Naive thymus-derived CD8-positive, alpha-beta T cell (primary cell): ENCODE measurements at regions not wholly inside any gene's neighbourhood (a gene's known extent, or its start where the extent isn't known, plus 50 kb on each side); places are given as distances from the start of the nearest gene placed in this dataset.

Experiments used
- ATAC-seq, 2 donors: fragments of 150-1000 bp; cut with Tn5 transposase in 1 of 2; sonication (Bioruptor Pico), chemical (Tn5 transposase) in 1 of 2; 1 replicate in 1 of 2; 2 replicates in 1 of 2; pipeline ENCODE4 v1.10.0; 2021; ENCODE audit warnings: mild to moderate bottlenecking in 2 of 2, moderate library complexity in 2 of 2
- POLR2A ChIA-PET: fragments of 350-600 bp; sonication (Branson Sonifier 250); formaldehyde crosslinking; loops from one replicate; lab custom pipeline; 2021; ENCODE audit warnings: antibody characterized with exemption; lab: Charles Lee
- DNase-seq, 10 donors: peaks; one replicate each; pipeline versions ENCODE4 v3.0.0 to v3.0.0-alpha.2; 2020 to 2022
- H3K27ac Mint-ChIP-seq, 10 donors: one replicate each; pipeline ENCODE4 v1.8.0; 2020 to 2022; ENCODE audit warnings: mild to moderate bottlenecking in 10 of 10, mixed read lengths in 10 of 10, moderate library complexity in 4 of 10, inconsistent platforms in 1 of 10
- H3K27me3 Mint-ChIP-seq, 5 donors: one replicate each; pipeline ENCODE4 v1.8.0; 2021 to 2022; ENCODE audit warnings: mixed read lengths in 5 of 5
- H3K36me3 Mint-ChIP-seq, 3 donors: one replicate each; pipeline ENCODE4 v1.8.0; 2020 to 2022; ENCODE audit warnings: mixed read lengths in 3 of 3, mild to moderate bottlenecking in 2 of 3, inconsistent platforms in 1 of 3
- H3K4me1 Mint-ChIP-seq, 4 donors: one replicate each; pipeline ENCODE4 v1.8.0; 2021 to 2022; ENCODE audit warnings: mixed read lengths in 4 of 4
- H3K4me3 Mint-ChIP-seq, 10 donors: one replicate each; pipeline ENCODE4 v1.8.0; 2020 to 2022; ENCODE audit warnings: mild to moderate bottlenecking in 10 of 10, mixed read lengths in 10 of 10, moderate library complexity in 6 of 10, inconsistent platforms in 1 of 10
- H3K9me3 Mint-ChIP-seq, 9 donors: one replicate each; pipeline ENCODE4 v1.8.0; 2020 to 2022; ENCODE audit warnings: mixed read lengths in 9 of 9, mild to moderate bottlenecking in 3 of 9, inconsistent platforms in 1 of 9, moderate library complexity in 1 of 9

DNA sequence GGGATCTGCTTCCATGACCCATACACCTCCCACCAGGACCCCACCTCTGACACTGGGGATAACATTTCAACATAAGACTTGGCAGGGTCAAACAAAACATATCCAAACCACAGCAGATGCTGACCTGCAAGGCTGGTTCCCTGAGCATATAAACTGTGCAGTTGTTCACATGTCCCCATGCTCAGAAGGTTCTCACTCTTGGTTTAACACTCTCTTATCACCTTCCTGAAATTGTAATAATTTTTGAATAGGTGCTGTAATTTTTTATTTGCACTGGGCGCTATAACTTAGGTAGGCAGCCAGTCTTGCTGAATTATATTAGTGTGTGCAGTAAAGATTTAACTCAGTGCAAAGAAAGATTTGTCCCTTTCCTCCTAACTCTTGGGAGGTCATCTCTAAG lies 824.8 kb upstream of the SOX9 start:
- no peaks in the 10 kb centered on the region for H3K4me1 Mint-ChIP-seq
- no peaks in the 10 kb centered on the region for H3K27me3 Mint-ChIP-seq
- no peak overlapping the region for H3K27ac Mint-ChIP-seq
- H3K4me3 Mint-ChIP-seq = no peak overlapping the region
- H3K9me3 Mint-ChIP-seq = peaks cover 0 to 20% (median 7%) of the 10 kb centered on the region in 9 donors
- ATAC-seq = no peak
- no peaks in the 10 kb centered on the region for H3K36me3 Mint-ChIP-seq
- DNase-seq = no peak
- POLR2A ChIA-PET = no interaction called here

DNA sequence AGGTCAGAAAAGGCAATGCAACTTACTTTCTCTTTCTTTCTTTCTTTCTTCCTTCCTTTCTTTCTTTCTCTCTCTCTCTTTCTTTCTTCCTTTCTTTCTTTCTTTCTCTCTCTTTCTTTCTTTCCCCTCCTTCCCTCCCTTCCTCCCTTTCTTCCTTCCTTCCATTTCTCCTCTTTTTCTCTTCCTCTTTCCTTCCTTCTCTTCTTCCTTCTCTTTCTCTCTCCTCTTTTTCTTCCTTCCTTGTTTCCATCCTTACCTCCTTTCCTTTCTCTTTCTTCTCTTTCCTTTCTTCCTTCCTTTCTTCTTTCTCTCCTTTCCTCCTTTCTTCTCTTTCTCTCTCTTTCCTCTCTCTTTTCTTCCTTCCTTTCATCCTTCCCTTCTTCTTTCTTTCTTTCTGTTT lies 819.8 kb upstream of the SOX9 start:
- POLR2A ChIA-PET = no interaction called here
- H3K4me3 Mint-ChIP-seq = no peak overlapping the region
- peaks cover 0 to 14% (median 4%) of the 10 kb centered on the region in 3 donors for H3K36me3 Mint-ChIP-seq
- H3K27ac Mint-ChIP-seq = peak overlapping the region in 1 of 10 donors; percentile 55
- ATAC-seq = no peak
- H3K4me1 Mint-ChIP-seq = no peaks in the 10 kb centered on the region
- H3K27me3 Mint-ChIP-seq = peaks cover 0 to 3% (median 1%) of the 10 kb centered on the region in 5 donors
- peaks cover 8 to 34% (median 16%) of the 10 kb centered on the region in 9 donors for H3K9me3 Mint-ChIP-seq
- no peak for DNase-seq

DNA sequence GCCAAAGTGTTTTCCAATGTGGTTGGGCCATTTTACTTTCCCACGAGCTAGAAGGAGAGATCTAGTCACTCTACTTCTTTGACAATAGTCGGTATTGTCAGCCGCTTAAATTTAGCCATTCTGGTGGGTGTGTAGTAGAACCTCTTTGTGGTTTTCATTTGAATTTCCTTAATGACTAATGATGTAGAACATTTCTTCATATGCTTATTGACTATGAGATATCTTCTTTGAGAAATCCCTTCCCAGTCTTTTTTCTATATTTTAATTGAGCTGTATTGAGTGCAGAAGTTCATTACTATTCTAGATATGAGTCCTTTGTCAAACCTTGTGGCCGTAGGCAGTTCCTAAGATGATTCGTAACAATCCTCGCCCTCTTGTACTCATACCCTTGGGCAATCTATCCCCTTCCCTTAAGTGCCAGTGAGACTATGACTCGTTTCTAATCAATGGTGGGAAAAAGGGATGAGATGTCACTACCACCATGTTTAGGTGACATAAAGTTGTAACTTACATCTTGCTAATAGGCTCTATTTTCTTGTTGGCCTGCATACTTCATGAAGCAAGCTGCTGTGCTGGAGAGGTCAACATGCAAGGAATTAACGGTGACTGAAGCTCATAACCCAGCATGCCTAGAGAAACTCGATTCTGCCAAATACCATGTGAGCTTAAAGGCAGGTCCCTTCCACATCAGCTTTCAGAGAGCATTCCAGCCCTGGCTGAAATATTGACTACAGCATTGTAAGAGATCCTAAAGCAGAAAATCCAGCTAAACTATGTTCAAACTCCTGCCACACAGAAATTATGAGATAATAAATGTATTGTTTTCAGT lies 817.9 kb upstream of the SOX9 start:
- Mint-ChIP-seq H3K4me3 (no peak overlapping the region), H3K27ac (no peak overlapping the region), H3K27me3 (peaks cover 0 to 3% (median 1%) of the 10 kb centered on the region in 5 donors), H3K4me1 (no peaks in the 10 kb centered on the region), H3K36me3 (peaks cover 0 to 19% (median 4%) of the 10 kb centered on the region in 3 donors), H3K9me3 (peaks cover 11 to 43% (median 24%) of the 10 kb centered on the region in 9 donors)
- POLR2A ChIA-PET = no interaction called here
- no peak for DNase-seq
- no peak for ATAC-seq

DNA sequence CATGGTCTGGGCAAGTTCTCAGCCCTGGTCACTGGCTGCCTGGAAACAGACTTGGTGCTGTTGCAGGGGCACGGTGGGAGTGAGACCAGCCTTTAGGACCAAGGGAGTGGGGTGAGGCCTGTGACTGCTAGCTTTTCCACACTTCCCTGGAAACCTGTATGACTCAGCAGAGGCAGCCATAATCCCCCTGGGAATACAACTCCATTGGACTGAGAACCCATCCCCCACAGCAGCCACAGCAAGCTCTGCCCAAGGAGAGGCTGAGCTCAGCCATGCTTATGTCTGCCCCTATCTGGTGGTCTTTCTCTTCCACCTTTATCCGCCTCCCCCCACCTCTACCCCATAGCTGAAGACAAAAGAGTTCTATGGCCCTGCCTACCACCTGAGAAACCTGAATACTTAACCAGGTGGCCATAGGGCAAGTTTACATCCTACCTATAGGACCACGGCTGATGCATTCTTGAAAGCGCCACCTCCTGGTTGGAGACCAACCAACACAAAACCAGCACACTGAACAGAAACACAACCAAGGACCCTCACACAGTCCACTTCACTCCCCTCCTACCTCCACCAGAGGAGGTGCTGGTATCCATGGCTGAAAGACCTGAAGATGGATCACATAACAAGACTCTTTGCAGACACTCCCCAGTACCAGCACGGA lies 816.2 kb upstream of the SOX9 start:
- Mint-ChIP-seq H3K9me3 (peaks cover 11 to 46% (median 26%) of the 10 kb centered on the region in 9 donors), H3K27ac (no peak overlapping the region), H3K4me3 (no peak overlapping the region)

DNA sequence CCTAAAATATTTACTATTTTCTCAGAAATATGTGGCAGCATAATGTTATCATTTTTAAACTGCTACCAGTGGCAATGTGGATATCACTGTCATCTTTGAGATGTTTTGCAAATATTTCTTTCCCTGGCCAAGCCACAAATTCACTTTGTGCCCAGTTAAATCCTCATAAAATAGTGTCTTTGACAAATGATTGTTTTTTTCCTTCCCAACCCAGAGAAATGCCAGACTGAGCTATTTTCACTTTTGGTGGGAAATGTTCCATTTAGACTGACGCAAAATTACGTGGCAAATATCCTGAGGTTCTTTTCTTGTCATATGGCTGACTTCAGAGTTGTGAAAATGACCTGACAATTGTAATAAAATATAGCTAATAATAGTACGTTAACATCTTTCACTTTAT lies 807.0 kb upstream of the SOX9 start:
- ATAC-seq = no peak
- H3K27ac Mint-ChIP-seq = no peak overlapping the region
- H3K4me3 Mint-ChIP-seq = no peak overlapping the region
- POLR2A ChIA-PET = no interaction called here
- H3K36me3 Mint-ChIP-seq = no peaks in the 10 kb centered on the region
- no peak for DNase-seq
- H3K4me1 Mint-ChIP-seq = no peaks in the 10 kb centered on the region
- H3K27me3 Mint-ChIP-seq = no peaks in the 10 kb centered on the region
- H3K9me3 Mint-ChIP-seq = peaks cover 0 to 12% (median 2%) of the 10 kb centered on the region in 9 donors

More for the DNA sequence above, 816.2 kb upstream of the SOX9 start:
- H3K27me3 Mint-ChIP-seq = peaks cover 0 to 3% (median 1%) of the 10 kb centered on the region in 5 donors
- H3K36me3 Mint-ChIP-seq = peaks cover 0 to 19% (median 4%) of the 10 kb centered on the region in 3 donors
- H3K4me1 Mint-ChIP-seq = no peaks in the 10 kb centered on the region
- POLR2A ChIA-PET = no interaction called here
- ATAC-seq = no peak
- no peak for DNase-seq

DNA sequence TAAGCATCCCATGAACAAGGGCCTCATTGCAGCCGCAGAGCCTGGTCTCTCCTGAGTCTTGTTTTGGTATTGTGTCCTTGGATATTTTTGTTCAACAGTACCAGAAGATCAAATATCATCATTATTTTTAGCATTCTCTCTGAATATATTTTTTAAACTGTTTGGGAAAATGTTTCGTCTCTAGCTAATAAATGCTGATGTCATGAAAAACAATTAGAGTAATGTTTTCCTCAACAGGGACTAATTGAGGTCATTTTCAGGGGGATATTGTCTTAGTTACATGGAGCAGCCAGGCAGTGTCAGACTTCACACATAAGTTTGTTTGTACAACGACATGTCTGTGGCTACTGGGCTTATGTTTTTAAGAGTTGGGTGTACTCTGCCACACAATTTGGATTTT lies 805.3 kb upstream of the SOX9 start:
- no peaks in the 10 kb centered on the region for H3K27me3 Mint-ChIP-seq
- no peaks in the 10 kb centered on the region for H3K4me1 Mint-ChIP-seq
- no peak overlapping the region for H3K4me3 Mint-ChIP-seq
- DNase-seq (no peak), ATAC-seq (no peak)
- H3K9me3 Mint-ChIP-seq = peaks cover 0 to 10% (median 2%) of the 10 kb centered on the region in 9 donors
- POLR2A ChIA-PET = no interaction called here
- no peaks in the 10 kb centered on the region for H3K36me3 Mint-ChIP-seq
- H3K27ac Mint-ChIP-seq = no peak overlapping the region

DNA sequence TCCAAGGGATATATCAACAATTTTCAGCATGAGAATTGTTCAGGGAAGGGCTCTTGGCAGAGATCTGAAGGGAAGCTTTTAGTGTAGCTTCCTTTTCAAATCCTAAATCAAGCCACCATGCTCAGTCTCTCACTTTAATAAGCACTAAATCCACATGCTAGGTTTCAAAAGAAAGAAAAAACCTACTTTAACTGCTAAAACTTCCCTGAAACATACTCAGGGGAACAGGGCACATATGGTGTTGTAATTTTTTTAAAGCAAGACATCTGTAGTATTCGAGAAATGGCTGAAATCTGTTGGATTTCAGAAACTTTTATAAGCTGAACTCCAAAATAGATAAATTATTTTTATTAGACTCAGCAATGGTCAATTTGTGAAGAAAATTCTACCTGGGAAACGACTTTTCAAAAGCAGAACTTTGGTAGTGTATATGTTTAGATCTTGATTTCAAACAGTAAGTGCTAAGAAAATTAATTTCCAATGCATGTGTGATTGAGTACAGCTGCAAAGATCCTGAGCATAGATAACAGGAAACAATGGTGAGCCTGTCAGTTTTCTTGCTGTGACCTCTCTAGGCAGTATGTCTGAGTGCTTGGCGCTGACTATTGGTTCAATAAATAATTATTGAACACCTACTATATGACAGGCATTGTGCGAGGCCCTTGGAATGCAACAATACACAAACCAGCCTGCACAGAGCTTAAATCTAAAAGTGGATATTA lies 804.5 kb upstream of the SOX9 start:
- no peaks in the 10 kb centered on the region for H3K4me1 Mint-ChIP-seq
- POLR2A ChIA-PET = no interaction called here
- ATAC-seq = no peak
- peaks cover 0 to 13% (median 3%) of the 10 kb centered on the region in 9 donors for H3K9me3 Mint-ChIP-seq
- no peaks in the 10 kb centered on the region for H3K27me3 Mint-ChIP-seq
- no peak overlapping the region for H3K27ac Mint-ChIP-seq
- no peaks in the 10 kb centered on the region for H3K36me3 Mint-ChIP-seq
- no peak for DNase-seq
- no peak overlapping the region for H3K4me3 Mint-ChIP-seq

DNA sequence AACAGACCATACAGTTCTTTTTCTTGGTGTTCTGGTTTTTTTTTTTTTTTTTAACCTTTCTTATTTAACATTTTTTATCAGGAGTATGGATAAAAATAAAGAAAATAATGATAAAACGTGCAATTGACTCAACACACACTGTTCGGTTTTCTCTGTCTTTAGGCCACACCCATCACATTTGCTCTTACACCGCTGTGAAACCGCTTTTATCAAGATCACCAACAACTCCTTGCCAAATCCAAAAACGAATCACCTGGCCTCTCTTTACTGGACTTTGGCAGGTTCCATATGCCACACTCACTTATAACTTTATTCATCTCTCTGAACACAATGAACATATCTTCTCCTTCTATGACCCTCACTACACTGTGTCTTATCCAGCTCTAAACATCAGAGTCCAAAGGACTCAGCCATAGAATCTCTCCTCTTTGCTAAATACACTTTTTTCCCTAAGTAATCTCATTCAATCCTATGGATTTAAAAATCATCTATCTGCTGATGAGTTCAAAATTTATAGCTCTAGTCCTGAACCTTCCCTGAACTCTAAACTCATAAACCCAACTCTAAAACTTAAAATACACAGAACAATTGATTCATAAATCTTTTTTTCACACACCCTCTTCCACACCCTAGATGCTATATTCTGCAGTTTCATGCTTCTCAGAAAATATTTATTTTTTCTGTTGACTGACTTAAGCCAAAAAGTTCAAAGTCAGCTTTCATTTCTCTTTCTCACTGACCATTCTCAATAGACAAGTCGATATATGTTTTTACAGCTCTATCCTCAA lies 800.6 kb upstream of the SOX9 start:
- no peaks in the 10 kb centered on the region for H3K36me3 Mint-ChIP-seq
- H3K4me3 Mint-ChIP-seq = no peak overlapping the region
- DNase-seq = no peak
- H3K27me3 Mint-ChIP-seq = peaks cover 0 to 2% (median 0%) of the 10 kb centered on the region in 5 donors
- POLR2A ChIA-PET = no interaction called here
- no peaks in the 10 kb centered on the region for H3K4me1 Mint-ChIP-seq
- ATAC-seq = no peak
- H3K9me3 Mint-ChIP-seq = peaks cover 0 to 19% (median 6%) of the 10 kb centered on the region in 9 donors
- H3K27ac Mint-ChIP-seq = no peak overlapping the region

DNA sequence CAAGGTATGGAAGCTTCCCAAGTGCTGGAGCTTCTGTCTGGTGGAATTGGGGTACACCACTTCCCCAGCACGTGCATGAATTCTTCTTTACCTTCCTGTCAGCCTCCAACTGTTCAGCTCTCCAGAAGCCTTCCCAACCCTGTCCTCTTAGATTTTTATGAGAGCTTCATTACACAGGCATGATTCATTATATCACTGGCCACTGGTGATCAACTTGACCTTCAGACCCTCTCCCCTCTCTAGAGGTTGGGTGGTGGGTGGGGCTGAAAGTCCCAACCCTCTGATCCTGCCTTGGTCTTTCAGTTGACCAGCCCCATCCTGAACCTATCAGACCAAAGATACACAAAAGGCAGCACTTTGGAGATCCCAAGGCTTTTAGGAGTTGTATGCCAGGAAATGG lies 795.7 kb upstream of the SOX9 start:
- H3K36me3 Mint-ChIP-seq = no peaks in the 10 kb centered on the region
- DNase-seq (no peak), ATAC-seq (no peak)
- H3K4me3 Mint-ChIP-seq = no peak overlapping the region
- H3K27me3 Mint-ChIP-seq = peaks cover 0 to 7% (median 0%) of the 10 kb centered on the region in 5 donors
- peaks cover 0 to 22% (median 8%) of the 10 kb centered on the region in 9 donors for H3K9me3 Mint-ChIP-seq
- no peaks in the 10 kb centered on the region for H3K4me1 Mint-ChIP-seq
- no peak overlapping the region for H3K27ac Mint-ChIP-seq
- POLR2A ChIA-PET = no interaction called here

DNA sequence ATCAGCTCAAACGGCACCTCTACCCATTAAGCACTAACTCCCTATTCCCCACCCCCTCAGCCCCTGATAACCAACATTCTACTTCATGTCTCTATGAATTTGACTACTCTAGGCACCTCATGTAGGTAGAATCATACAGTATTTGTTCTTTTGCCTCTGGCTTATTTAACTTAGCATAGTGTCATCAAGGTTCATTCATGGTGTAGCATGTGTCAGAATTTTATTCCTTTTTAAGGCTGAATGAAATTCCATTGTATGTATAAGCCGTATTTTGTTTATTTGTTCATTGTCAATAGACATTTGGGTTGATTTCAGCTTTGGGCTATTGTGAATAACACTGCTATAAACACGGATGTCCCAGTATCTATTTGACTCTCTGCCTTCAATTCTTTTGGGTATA lies 794.9 kb upstream of the SOX9 start:
- POLR2A ChIA-PET = no interaction called here
- peaks cover 0 to 15% (median 7%) of the 10 kb centered on the region in 9 donors for H3K9me3 Mint-ChIP-seq
- no peak overlapping the region for H3K27ac Mint-ChIP-seq
- no peaks in the 10 kb centered on the region for H3K36me3 Mint-ChIP-seq
- DNase-seq = no peak
- H3K4me1 Mint-ChIP-seq = no peaks in the 10 kb centered on the region
- no peak for ATAC-seq
- H3K4me3 Mint-ChIP-seq = no peak overlapping the region
- H3K27me3 Mint-ChIP-seq = peaks cover 0 to 7% (median 0%) of the 10 kb centered on the region in 5 donors

DNA sequence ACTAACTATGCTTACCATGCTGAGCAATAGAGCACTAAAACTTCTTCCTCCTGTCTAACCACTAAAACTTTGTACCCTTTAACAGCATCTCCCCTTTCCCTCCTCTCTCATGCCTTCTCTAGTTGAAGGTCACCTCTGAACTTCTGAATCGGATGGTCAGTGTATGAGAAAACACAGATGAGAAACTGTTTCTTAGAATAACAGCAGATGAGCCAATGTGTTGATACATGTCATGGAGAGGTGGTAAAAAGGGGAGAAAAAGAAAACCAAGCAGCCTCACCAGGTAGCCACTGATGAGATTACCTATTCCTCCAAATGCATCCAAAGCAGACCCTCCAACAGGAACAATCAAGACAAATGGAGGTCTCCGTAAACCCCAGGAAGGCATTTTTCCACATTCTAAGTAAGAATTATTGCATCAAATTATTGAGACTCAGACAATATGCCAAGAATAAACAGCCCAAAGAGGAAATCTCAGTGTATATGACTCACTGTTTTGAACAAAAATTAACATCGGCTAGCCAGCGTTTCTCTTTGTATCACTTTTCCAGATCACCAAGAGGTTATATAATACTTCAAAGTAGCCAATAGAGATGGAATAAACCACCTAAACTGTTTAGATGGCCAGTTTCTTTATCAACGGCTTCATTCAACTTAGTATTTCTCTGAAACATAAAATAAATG lies 793.3 kb upstream of the SOX9 start:
- DNase-seq = no peak
- no peaks in the 10 kb centered on the region for H3K4me1 Mint-ChIP-seq
- POLR2A ChIA-PET = no interaction called here
- no peak overlapping the region for H3K27ac Mint-ChIP-seq
- ATAC-seq = no peak
- H3K9me3 Mint-ChIP-seq = peaks cover 0 to 14% (median 5%) of the 10 kb centered on the region in 9 donors
- peaks cover 0 to 7% (median 0%) of the 10 kb centered on the region in 5 donors for H3K27me3 Mint-ChIP-seq
- no peaks in the 10 kb centered on the region for H3K36me3 Mint-ChIP-seq
- H3K4me3 Mint-ChIP-seq = no peak overlapping the region
